ENCODE measurements at regions not wholly inside any gene's neighbourhood (a gene's known extent, or its start where the extent isn't known, plus 50 kb on each side); places are given as distances from the start of the nearest gene placed in this dataset.

DNA sequence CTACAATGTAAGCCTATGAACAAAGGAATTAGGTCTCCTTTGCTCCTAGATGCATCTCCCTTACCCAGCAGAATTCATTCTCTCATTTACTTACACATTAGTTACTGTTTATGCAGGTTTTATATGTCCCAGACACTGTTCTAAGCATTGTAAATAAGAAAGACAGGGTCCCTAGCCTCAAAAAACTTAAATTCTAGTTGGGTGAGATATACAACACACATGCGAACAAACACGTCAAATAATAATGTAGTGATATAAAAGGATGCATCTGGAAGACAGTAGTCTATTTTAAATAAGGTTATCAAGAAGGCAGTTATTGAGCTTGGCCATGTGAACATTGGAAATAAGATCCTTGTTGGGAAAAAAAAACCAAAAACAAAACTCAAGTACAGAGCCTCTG is 479.7 kb downstream of the DNAJB9 start:
- TF ChIP-seq RNF2 (conservative IDR thresholded peaks at IDR 0.05; ENCODE audit: low read depth) (no peak), RXRA (CRISPR knock-in tag; IDR thresholded peaks at IDR 0.05) (no peak), HIC2 (CRISPR knock-in tag; IDR thresholded peaks at IDR 0.05; ENCODE audit: low read depth) (no peak), ZNF121 (CRISPR knock-in tag; IDR thresholded peaks at IDR 0.05) (no peak), ELF1 (CRISPR knock-in tag; IDR thresholded peaks at IDR 0.05) (no peak)
- TF ChIP-seq, protein P1, sequence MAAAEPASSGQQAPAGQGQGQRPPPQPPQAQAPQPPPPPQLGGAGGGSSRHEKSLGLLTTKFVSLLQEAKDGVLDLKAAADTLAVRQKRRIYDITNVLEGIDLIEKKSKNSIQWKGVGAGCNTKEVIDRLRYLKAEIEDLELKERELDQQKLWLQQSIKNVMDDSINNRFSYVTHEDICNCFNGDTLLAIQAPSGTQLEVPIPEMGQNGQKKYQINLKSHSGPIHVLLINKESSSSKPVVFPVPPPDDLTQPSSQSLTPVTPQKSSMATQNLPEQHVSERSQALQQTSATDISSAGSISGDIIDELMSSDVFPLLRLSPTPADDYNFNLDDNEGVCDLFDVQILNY (CRISPR knock-in tag; conservative IDR thresholded peaks at IDR 0.05), result no peak
- TF ChIP-seq, protein P2, sequence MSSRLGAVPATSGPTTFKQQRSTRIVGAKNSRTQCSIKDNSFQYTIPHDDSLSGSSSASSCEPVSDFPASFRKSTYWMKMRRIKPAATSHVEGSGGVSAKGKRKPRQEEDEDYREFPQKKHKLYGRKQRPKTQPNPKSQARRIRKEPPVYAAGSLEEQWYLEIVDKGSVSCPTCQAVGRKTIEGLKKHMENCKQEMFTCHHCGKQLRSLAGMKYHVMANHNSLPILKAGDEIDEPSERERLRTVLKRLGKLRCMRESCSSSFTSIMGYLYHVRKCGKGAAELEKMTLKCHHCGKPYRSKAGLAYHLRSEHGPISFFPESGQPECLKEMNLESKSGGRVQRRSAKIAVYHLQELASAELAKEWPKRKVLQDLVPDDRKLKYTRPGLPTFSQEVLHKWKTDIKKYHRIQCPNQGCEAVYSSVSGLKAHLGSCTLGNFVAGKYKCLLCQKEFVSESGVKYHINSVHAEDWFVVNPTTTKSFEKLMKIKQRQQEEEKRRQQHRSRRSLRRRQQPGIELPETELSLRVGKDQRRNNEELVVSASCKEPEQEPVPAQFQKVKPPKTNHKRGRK (CRISPR knock-in tag; IDR thresholded peaks at IDR 0.05), result no peak
